ENCODE measurements at regions not wholly inside any gene's neighbourhood (a gene's known extent, or its start where the extent isn't known, plus 50 kb on each side); places are given as distances from the start of the nearest gene placed in this dataset.

- H3K36me3 ChIP-seq (ENCODE audit: low read depth) = no peaks in the 10 kb centered on the region
- intact Hi-C loops (cut with DNase I, micrococcal nuclease) = no loop called here
- DNase-seq = no peak
- H3K4me3 ChIP-seq = no peak overlapping the region
- ATAC-seq = no peak
- TF ChIP-seq CTCF (IDR thresholded peaks at IDR 0.05) = no peak
- H3K4me1 ChIP-seq (ENCODE audit: low read depth) = peaks cover 17% of the 10 kb centered on the region
- H3K9me3 ChIP-seq = no peaks in the 10 kb centered on the region
Observed at GRCh38 chr14:34364201-34364600, 97.8 kb downstream of the SPTSSA start.

GRCh38 chr14:34363733-34364134 lies 98.3 kb downstream of the SPTSSA start:
- no peak overlapping the region for H3K4me3 ChIP-seq
- ATAC-seq (no peak), DNase-seq (no peak)
- no peaks in the 10 kb centered on the region for H3K9me3 ChIP-seq
- intact Hi-C loops (cut with DNase I, micrococcal nuclease) = no loop called here
- H3K36me3 ChIP-seq (ENCODE audit: low read depth) = no peaks in the 10 kb centered on the region
- no peak for TF ChIP-seq CTCF (IDR thresholded peaks at IDR 0.05)
- H3K4me1 ChIP-seq (ENCODE audit: low read depth) = peaks cover 12% of the 10 kb centered on the region

- intact Hi-C loops (cut with DNase I, micrococcal nuclease) = no loop called here
- peaks cover 4% of the 10 kb centered on the region for H3K4me1 ChIP-seq (ENCODE audit: low read depth)
- no peak overlapping the region for H3K4me3 ChIP-seq
- DNase-seq (no peak), ATAC-seq (no peak)
- no peaks in the 10 kb centered on the region for H3K9me3 ChIP-seq
- no peak for TF ChIP-seq CTCF (IDR thresholded peaks at IDR 0.05)
- no peaks in the 10 kb centered on the region for H3K36me3 ChIP-seq (ENCODE audit: low read depth)
Observed at GRCh38 chr14:34362641-34363251, 99.3 kb downstream of the SPTSSA start.

GRCh38 chr14:34361504-34362011 lies 100.5 kb downstream of the SPTSSA start:
- H3K9me3 ChIP-seq = no peaks in the 10 kb centered on the region
- H3K4me1 ChIP-seq (ENCODE audit: low read depth) = no peaks in the 10 kb centered on the region
- H3K4me3 ChIP-seq = no peak overlapping the region
- no peaks in the 10 kb centered on the region for H3K36me3 ChIP-seq (ENCODE audit: low read depth)
- no peak for TF ChIP-seq CTCF (IDR thresholded peaks at IDR 0.05)
- intact Hi-C loops (cut with DNase I, micrococcal nuclease) = no loop called here
- ATAC-seq (peak; percentile 17), DNase-seq (no peak)

- Histone ChIP-seq H3K4me1 (ENCODE audit: low read depth) (no peaks in the 10 kb centered on the region), H3K9me3 (no peaks in the 10 kb centered on the region), H3K36me3 (ENCODE audit: low read depth) (no peaks in the 10 kb centered on the region), H3K4me3 (no peak overlapping the region)
- no peak for TF ChIP-seq CTCF (IDR thresholded peaks at IDR 0.05)
- intact Hi-C loops (cut with DNase I, micrococcal nuclease) = no loop called here
- DNase-seq (peak; percentile 35 to 55 (median 47)), ATAC-seq (peak; percentile 77)
Observed at GRCh38 chr14:34359420-34360117, 102.5 kb downstream of the SPTSSA start.
